OCI-LY1 (cell line): ENCODE measurements at regions not wholly inside any gene's neighbourhood (a gene's known extent, or its start where the extent isn't known, plus 50 kb on each side); places are given as distances from the start of the nearest gene placed in this dataset.

Experiments
- H2AFZ ChIP-seq: fragments of 200-600 bp; sonication (generic), shearing (Covaris generic); 2 replicates; pipeline ENCODE4 v1.6.0; 2014; ENCODE audit warnings: antibody characterized with exemption, mild to moderate bottlenecking, low read length
- H3F3A ChIP-seq: fragments of 200-600 bp; sonication (generic), shearing (Covaris generic); 2 replicates; pipeline ENCODE4 v1.6.0; 2014; ENCODE audit warnings: mild to moderate bottlenecking, antibody characterized with exemption, low read length, moderate library complexity; ENCODE audit not compliant: insufficient read depth
- H3K27ac ChIP-seq: fragments of 200-600 bp; sonication (generic); 2 replicates; pipeline ENCODE4 v1.5.1; 2014; ENCODE audit warnings: low read length, mixed run types, mild to moderate bottlenecking, low read depth; ENCODE audit not compliant: poor library complexity, severe bottlenecking
- H3K27me3 ChIP-seq: fragments of 200-600 bp; sonication (generic); 2 replicates; pipeline ENCODE4 v1.6.0; 2014; ENCODE audit warnings: antibody characterized with exemption, mild to moderate bottlenecking, low read length, moderate library complexity; ENCODE audit not compliant: insufficient read depth
- H3K36me3 ChIP-seq: fragments of 200-600 bp; sonication (generic); 2 replicates; pipeline ENCODE4 v1.6.1; 2014; ENCODE audit warnings: mild to moderate bottlenecking, antibody characterized with exemption, low read length, moderate library complexity, mixed read lengths; ENCODE audit not compliant: insufficient read depth
- H3K4me1 ChIP-seq: fragments of 200-600 bp; sonication (generic); 2 replicates; pipeline ENCODE4 v1.5.1; 2014; ENCODE audit warnings: mild to moderate bottlenecking, low read length, moderate library complexity; ENCODE audit not compliant: insufficient read depth, severe bottlenecking
- H3K4me2 ChIP-seq: fragments of 200-600 bp; sonication (generic), shearing (Covaris generic); 2 replicates; pipeline ENCODE4 v1.6.1; 2014; ENCODE audit warnings: low read length
- H3K4me3 ChIP-seq: fragments of 200-600 bp; sonication (generic); 2 replicates; pipeline ENCODE4 v1.5.1; 2014; ENCODE audit warnings: low read length, low read depth, mild to moderate bottlenecking, mixed read lengths; ENCODE audit not compliant: poor library complexity, severe bottlenecking
- H3K79me2 ChIP-seq: fragments of 200-600 bp; shearing (Covaris generic); 2 replicates; pipeline ENCODE4 v1.6.1; 2016; ENCODE audit warnings: mixed run types, low read length, mixed read lengths; ENCODE audit not compliant: insufficient read depth
- H3K9ac ChIP-seq: fragments of 200-600 bp; sonication (generic), shearing (Covaris generic); 2 replicates; pipeline ENCODE4 v1.6.1; 2014; ENCODE audit warnings: mild to moderate bottlenecking, low read length, mixed read lengths
- H3K9me2 ChIP-seq: fragments of 200-600 bp; sonication (generic), shearing (Covaris generic); 2 replicates; pipeline ENCODE4 v1.6.1; 2014; ENCODE audit warnings: low read depth, mild to moderate bottlenecking, low read length, mixed read lengths
- H3K9me3 ChIP-seq: fragments of 200-600 bp; shearing (Covaris generic); 2 replicates; pipeline ENCODE4 v1.6.1; 2014; ENCODE audit warnings: low read length, mixed read lengths
- H4K20me1 ChIP-seq: fragments of 200-600 bp; sonication (generic), shearing (Covaris generic); 2 replicates; pipeline ENCODE4 v1.6.0; 2016; ENCODE audit warnings: mild to moderate bottlenecking, low read length; ENCODE audit not compliant: insufficient read depth
- CTCF ChIP-seq: fragments of 200-600 bp; sonication (generic), shearing (Covaris generic); IDR thresholded peaks from 2 replicates; pipeline ENCODE4 v1.5.1; 2017; ENCODE audit warnings: mild to moderate bottlenecking, antibody characterized with exemption, low read length, moderate library complexity, mixed read lengths
- EZH2 ChIP-seq: fragments of 200-600 bp; sonication (generic), shearing (Covaris generic); IDR thresholded peaks from 2 replicates; pipeline ENCODE4 v1.8.0; 2017; ENCODE audit warnings: borderline replicate concordance, mixed run types, mild to moderate bottlenecking, antibody characterized with exemption, low read length, moderate library complexity, mixed read lengths

- Histone ChIP-seq H3K9me2 (no peaks in the 10 kb centered on the region), H3K4me2 (no peak overlapping the region), H3K9ac (no peak overlapping the region), H3K4me1 (no peaks in the 10 kb centered on the region), H4K20me1 (no peaks in the 10 kb centered on the region), H3K4me3 (no peak overlapping the region), H3K79me2 (no peaks in the 10 kb centered on the region), H3K36me3 (no peaks in the 10 kb centered on the region), H3K27me3 (no peaks in the 10 kb centered on the region; the same call in 1 of the 2 replicates), H3K27ac (no peak overlapping the region), H3K9me3 (no peaks in the 10 kb centered on the region), H3F3A (no peaks in the 10 kb centered on the region), H2AFZ (no peak overlapping the region)
- no peak for TF ChIP-seq CTCF
- TF ChIP-seq EZH2, result no peak
Observed at GRCh38 chr17:79366988-79367571, 243.8 kb downstream of the RBFOX3 start.

GRCh38 chr17:79365836-79366770 lies 244.7 kb downstream of the RBFOX3 start:
- H3K27me3 ChIP-seq, result no peaks in the 10 kb centered on the region; the same call in 1 of the 2 replicates
- no peaks in the 10 kb centered on the region for H3F3A ChIP-seq
- H3K27ac ChIP-seq, result no peak overlapping the region
- no peaks in the 10 kb centered on the region for H3K9me2 ChIP-seq
- no peaks in the 10 kb centered on the region for H3K4me1 ChIP-seq
- no peaks in the 10 kb centered on the region for H4K20me1 ChIP-seq
- H3K9ac ChIP-seq, result no peak overlapping the region
- H3K36me3 ChIP-seq, result no peaks in the 10 kb centered on the region
- TF ChIP-seq CTCF, result no peak
- TF ChIP-seq EZH2, result no peak
- no peaks in the 10 kb centered on the region for H3K9me3 ChIP-seq
- H2AFZ ChIP-seq, result no peak overlapping the region
- no peak overlapping the region for H3K4me2 ChIP-seq
- H3K79me2 ChIP-seq, result no peaks in the 10 kb centered on the region
- H3K4me3 ChIP-seq, result no peak overlapping the region

GRCh38 chr17:79365351-79365750 lies 245.5 kb downstream of the RBFOX3 start:
- Histone ChIP-seq H3K27me3 (no peaks in the 10 kb centered on the region; the same call in 1 of the 2 replicates), H3F3A (no peaks in the 10 kb centered on the region), H3K4me2 (no peak overlapping the region), H3K4me3 (no peak overlapping the region), H3K4me1 (no peaks in the 10 kb centered on the region), H3K9me3 (no peaks in the 10 kb centered on the region), H4K20me1 (no peaks in the 10 kb centered on the region), H3K79me2 (no peaks in the 10 kb centered on the region), H3K27ac (no peak overlapping the region), H3K9ac (no peak overlapping the region), H3K36me3 (no peaks in the 10 kb centered on the region), H2AFZ (no peak overlapping the region), H3K9me2 (no peaks in the 10 kb centered on the region)
- TF ChIP-seq CTCF, result no peak
- no peak for TF ChIP-seq EZH2
